ENCODE measurements at regions not wholly inside any gene's neighbourhood (a gene's known extent, or its start where the extent isn't known, plus 50 kb on each side); places are given as distances from the start of the nearest gene placed in this dataset.

GRCh38 chr3:146705225-146705624 is 100.1 kb upstream of the PLSCR5 start:
- no peaks in the 10 kb centered on the region for H4K20me1 ChIP-seq (replicated peaks; ENCODE audit: insufficient read depth)
- Mint-ChIP-seq H3K9me3 (no peaks in the 10 kb centered on the region), H3K36me3 (ENCODE audit: low read depth) (no peaks in the 10 kb centered on the region), H3K27ac (no peak overlapping the region), H3K27me3 (ENCODE audit: insufficient read depth, low read depth, poor library complexity) (no peaks in the 10 kb centered on the region), H3K4me3 (no peak overlapping the region), H3K4me1 (no peaks in the 10 kb centered on the region)
- TF ChIP-seq ETS1 (IDR thresholded peaks at IDR 0.05) (no peak), JUNB (IDR thresholded peaks at IDR 0.05; ENCODE audit: unreplicated experiment) (no peak), CTCF (conservative IDR thresholded peaks at IDR 0.05; ENCODE audit: low read depth in 2 of 2) (no peak)
- no peaks in the 10 kb centered on the region for H3K4me1 ChIP-seq (ENCODE audit: insufficient read depth)
- H3K36me3 ChIP-seq (ENCODE audit: insufficient read depth): no peaks in the 10 kb centered on the region
- ATAC-seq: no peak
- no peak overlapping the region for H2AFZ ChIP-seq
- no peak overlapping the region for H3K4me3 ChIP-seq
- DNase-seq (ENCODE audit: low spot score): no peak
- no peaks in the 10 kb centered on the region for H3F3A ChIP-seq (replicated peaks; ENCODE audit: low read depth)
- H3K79me2 ChIP-seq (replicated peaks; ENCODE audit: insufficient read depth): no peaks in the 10 kb centered on the region
- H3K27ac ChIP-seq (ENCODE audit: low read depth): no peak overlapping the region
- H3K4me2 ChIP-seq: no peak overlapping the region
- no peaks in the 10 kb centered on the region for H3K27me3 ChIP-seq (ENCODE audit: insufficient read depth)
- H3K9me2 ChIP-seq (ENCODE audit: insufficient read depth): 0 out of 2 replicates have a peak, but pooled peaks cover 6% of the 10 kb centered on the region

GRCh38 chr3:146702237-146702636 is 97.1 kb upstream of the PLSCR5 start:
- H3K4me3 Mint-ChIP-seq: no peak overlapping the region
- Histone ChIP-seq H3K4me3 (no peak overlapping the region), H3K36me3 (ENCODE audit: insufficient read depth) (no peaks in the 10 kb centered on the region), H4K20me1 (replicated peaks; ENCODE audit: insufficient read depth) (no peaks in the 10 kb centered on the region), H3F3A (replicated peaks; ENCODE audit: low read depth) (no peaks in the 10 kb centered on the region), H3K27me3 (ENCODE audit: insufficient read depth) (no peaks in the 10 kb centered on the region), H3K9me2 (ENCODE audit: insufficient read depth) (peaks cover 7% of the 10 kb centered on the region; the same call in 1 of the 2 replicates), H3K79me2 (replicated peaks; ENCODE audit: insufficient read depth) (no peaks in the 10 kb centered on the region), H3K4me2 (no peak overlapping the region), H3K27ac (ENCODE audit: low read depth) (no peak overlapping the region), H3K4me1 (ENCODE audit: insufficient read depth) (no peaks in the 10 kb centered on the region), H2AFZ (no peak overlapping the region)
- no peak for ATAC-seq
- H3K9me3 Mint-ChIP-seq: no peaks in the 10 kb centered on the region
- H3K36me3 Mint-ChIP-seq (ENCODE audit: low read depth): no peaks in the 10 kb centered on the region
- no peaks in the 10 kb centered on the region for H3K4me1 Mint-ChIP-seq
- DNase-seq (ENCODE audit: low spot score): no peak
- no peak overlapping the region for H3K27ac Mint-ChIP-seq
- no peaks in the 10 kb centered on the region for H3K27me3 Mint-ChIP-seq (ENCODE audit: insufficient read depth, low read depth, poor library complexity)
- TF ChIP-seq STAT1 (IDR thresholded peaks at IDR 0.05; ENCODE audit: unreplicated experiment) (no peak), JUNB (IDR thresholded peaks at IDR 0.05; ENCODE audit: unreplicated experiment) (no peak), POLR2AphosphoS5 (IDR thresholded peaks at IDR 0.05; ENCODE audit: low read depth) (no peak), CTCF (conservative IDR thresholded peaks at IDR 0.05; ENCODE audit: low read depth in 2 of 2) (no peak), REST (IDR thresholded peaks at IDR 0.05; ENCODE audit: unreplicated experiment) (no peak), CREB1 (CRISPR knock-in tag; IDR thresholded peaks at IDR 0.05; ENCODE audit: low read depth) (no peak), ZNF114 (CRISPR knock-in tag; IDR thresholded peaks at IDR 0.05) (no peak), EZH2 (IDR thresholded peaks at IDR 0.05; ENCODE audit: low read depth, unreplicated experiment) (no peak), ETS1 (IDR thresholded peaks at IDR 0.05) (no peak)
